ENCODE measurements at regions not wholly inside any gene's neighbourhood (a gene's known extent, or its start where the extent isn't known, plus 50 kb on each side); places are given as distances from the start of the nearest gene placed in this dataset.
A peak's percentile ranks its signal among the peaks of the same experiment; 100 is the strongest.

- DNase-seq (ENCODE audit: low read depth), result peak; percentile 41
Measured at GRCh38 chr5:73311291-73312110, 137.1 kb downstream of the FOXD1 start.

GRCh38 chr5:73307645-73308355 lies 134.8 kb downstream of the TMEM174 start:
- DNase-seq (ENCODE audit: low read depth), result no peak

- DNase-seq (ENCODE audit: low read depth), result no peak
Measured at GRCh38 chr5:73306741-73307275, 133.8 kb downstream of the TMEM174 start.

- DNase-seq (ENCODE audit: low read depth), result no peak
Measured at GRCh38 chr5:73306078-73306719, 133.2 kb downstream of the TMEM174 start.

GRCh38 chr5:73305386-73305785 lies 132.4 kb downstream of the TMEM174 start:
- DNase-seq (ENCODE audit: low read depth), result no peak

- peak; percentile 17 for DNase-seq (ENCODE audit: low read depth)
Measured at GRCh38 chr5:73304381-73304780, 131.4 kb downstream of the TMEM174 start.

- no peak for DNase-seq (ENCODE audit: low read depth)
Measured at GRCh38 chr5:73303148-73304079, 130.4 kb downstream of the TMEM174 start.

- DNase-seq (ENCODE audit: low read depth), result no peak
Measured at GRCh38 chr5:73302797-73303147, 129.8 kb downstream of the TMEM174 start.

GRCh38 chr5:73301208-73301901 lies 128.4 kb downstream of the TMEM174 start:
- no peak for DNase-seq (ENCODE audit: low read depth)

- DNase-seq (ENCODE audit: low read depth), result peak; percentile 17
Measured at GRCh38 chr5:73300337-73301207, 127.6 kb downstream of the TMEM174 start.

- peak; percentile 37 for DNase-seq (ENCODE audit: low read depth)
Measured at GRCh38 chr5:73299665-73300336, 126.8 kb downstream of the TMEM174 start.

- DNase-seq (ENCODE audit: low read depth), result peak; percentile 65
Measured at GRCh38 chr5:73298772-73299630, 126.0 kb downstream of the TMEM174 start.

- DNase-seq (ENCODE audit: low read depth), result no peak
Measured at GRCh38 chr5:73298251-73298771, 125.3 kb downstream of the TMEM174 start.

- no peak for DNase-seq (ENCODE audit: low read depth)
Measured at GRCh38 chr5:73297430-73297829, 124.4 kb downstream of the TMEM174 start.

GRCh38 chr5:73296772-73297171 lies 123.8 kb downstream of the TMEM174 start:
- DNase-seq (ENCODE audit: low read depth), result no peak

- no peak for DNase-seq (ENCODE audit: low read depth)
Measured at GRCh38 chr5:73295921-73296320, 122.9 kb downstream of the TMEM174 start.

- DNase-seq (ENCODE audit: low read depth), result no peak
Measured at GRCh38 chr5:73295447-73295846, 122.5 kb downstream of the TMEM174 start.

- no peak for DNase-seq (ENCODE audit: low read depth)
Measured at GRCh38 chr5:73292816-73293459, 119.9 kb downstream of the TMEM174 start.
